ENCODE measurements at regions not wholly inside any gene's neighbourhood (a gene's known extent, or its start where the extent isn't known, plus 50 kb on each side); places are given as distances from the start of the nearest gene placed in this dataset.

DNA sequence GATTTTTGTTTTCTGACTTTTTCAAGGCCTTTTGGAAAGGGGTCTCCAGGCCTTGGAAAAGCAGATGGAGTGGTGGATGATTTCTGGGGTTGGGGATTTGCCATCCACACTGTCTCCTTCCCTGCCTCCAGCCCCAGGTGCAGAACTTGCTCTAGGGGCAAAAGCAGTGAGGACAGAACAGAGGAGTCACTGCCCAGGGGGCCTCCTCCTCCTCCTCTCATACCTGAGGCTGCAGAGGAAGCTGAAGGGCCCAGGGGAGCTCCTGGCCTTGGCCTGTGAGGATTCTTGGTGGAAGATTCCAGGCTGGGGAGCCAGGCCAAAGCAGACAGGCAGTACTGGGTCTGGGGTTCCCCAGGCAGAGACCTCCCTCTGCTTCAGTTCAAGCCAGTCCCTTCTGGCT is 52.3 kb upstream of the URI1 start:
- TF ChIP-seq, protein P1, sequence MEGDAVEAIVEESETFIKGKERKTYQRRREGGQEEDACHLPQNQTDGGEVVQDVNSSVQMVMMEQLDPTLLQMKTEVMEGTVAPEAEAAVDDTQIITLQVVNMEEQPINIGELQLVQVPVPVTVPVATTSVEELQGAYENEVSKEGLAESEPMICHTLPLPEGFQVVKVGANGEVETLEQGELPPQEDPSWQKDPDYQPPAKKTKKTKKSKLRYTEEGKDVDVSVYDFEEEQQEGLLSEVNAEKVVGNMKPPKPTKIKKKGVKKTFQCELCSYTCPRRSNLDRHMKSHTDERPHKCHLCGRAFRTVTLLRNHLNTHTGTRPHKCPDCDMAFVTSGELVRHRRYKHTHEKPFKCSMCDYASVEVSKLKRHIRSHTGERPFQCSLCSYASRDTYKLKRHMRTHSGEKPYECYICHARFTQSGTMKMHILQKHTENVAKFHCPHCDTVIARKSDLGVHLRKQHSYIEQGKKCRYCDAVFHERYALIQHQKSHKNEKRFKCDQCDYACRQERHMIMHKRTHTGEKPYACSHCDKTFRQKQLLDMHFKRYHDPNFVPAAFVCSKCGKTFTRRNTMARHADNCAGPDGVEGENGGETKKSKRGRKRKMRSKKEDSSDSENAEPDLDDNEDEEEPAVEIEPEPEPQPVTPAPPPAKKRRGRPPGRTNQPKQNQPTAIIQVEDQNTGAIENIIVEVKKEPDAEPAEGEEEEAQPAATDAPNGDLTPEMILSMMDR (IDR thresholded peaks at IDR 0.05; ENCODE audit: insufficient read depth, low read depth, low read length): no peak
- no peak for TF ChIP-seq EZH2 (IDR thresholded peaks at IDR 0.05; ENCODE audit: insufficient read depth, low read length)

Measured in astrocyte (in vitro differentiated cells and primary cell).